GM12874 (cell line): ENCODE measurements at regions not wholly inside any gene's neighbourhood (a gene's known extent, or its start where the extent isn't known, plus 50 kb on each side); places are given as distances from the start of the nearest gene placed in this dataset.

Experiments used
- CTCF ChIP-seq: IDR thresholded peaks from 2 replicates; pipeline ENCODE4 v1.5.1; 2011; ENCODE audit warnings: low read depth, mild to moderate bottlenecking, control low read depth, low read length, moderate library complexity; ENCODE audit not compliant: insufficient read depth

- TF ChIP-seq CTCF, result no peak
These were observed 172.8 kb upstream of the SAMSN1 start for GRCh38 chr21:14718951-14719350.

DNA sequence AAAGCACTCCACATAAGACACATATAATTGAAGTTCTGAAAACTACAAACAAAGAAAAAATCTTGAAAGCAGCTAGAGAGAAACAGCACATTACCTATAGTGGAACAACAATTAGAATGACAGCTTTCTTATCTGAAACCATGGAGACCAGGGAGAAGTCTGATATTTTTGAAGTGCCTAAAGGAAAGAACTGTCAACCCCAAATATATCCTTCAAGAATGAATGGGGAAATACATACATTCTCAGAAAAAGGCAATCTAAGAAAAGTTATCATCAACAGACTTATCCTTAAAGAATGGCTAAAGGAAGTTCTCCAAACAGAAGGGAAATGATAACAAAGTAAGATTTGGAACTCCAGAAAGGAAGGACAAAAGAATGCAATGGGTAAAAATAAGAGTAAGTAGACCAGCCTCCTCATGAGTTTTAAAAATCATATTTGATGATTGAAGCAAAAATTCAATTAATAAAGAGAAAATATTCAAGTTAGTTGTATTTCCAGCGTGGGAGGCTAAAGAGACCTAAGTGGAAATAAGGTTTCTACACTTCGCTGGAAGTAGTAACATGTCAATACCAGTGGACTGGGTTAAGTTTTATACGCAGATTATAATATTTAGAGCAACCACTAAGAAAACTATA lies 170.8 kb upstream of the SAMSN1 start:
- no peak for TF ChIP-seq CTCF

DNA sequence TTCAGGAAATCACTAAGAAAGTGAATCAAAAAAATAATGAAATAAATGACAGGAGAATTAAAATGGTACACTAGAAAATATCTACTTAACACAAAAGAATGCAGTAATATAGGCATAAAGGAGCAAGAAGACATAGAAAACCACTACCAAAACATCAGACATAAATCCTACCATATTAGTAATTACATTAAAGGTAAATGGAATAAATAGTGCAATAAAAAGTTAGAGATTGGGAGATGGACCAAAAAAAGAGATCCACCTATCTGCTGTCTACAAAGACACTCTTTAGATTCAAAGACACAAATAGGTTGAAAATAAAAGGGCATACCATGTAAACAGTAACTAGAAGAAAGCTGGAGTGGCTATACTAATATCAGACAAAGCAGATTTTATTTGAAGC lies 167.0 kb upstream of the SAMSN1 start:
- TF ChIP-seq CTCF, result no peak

DNA sequence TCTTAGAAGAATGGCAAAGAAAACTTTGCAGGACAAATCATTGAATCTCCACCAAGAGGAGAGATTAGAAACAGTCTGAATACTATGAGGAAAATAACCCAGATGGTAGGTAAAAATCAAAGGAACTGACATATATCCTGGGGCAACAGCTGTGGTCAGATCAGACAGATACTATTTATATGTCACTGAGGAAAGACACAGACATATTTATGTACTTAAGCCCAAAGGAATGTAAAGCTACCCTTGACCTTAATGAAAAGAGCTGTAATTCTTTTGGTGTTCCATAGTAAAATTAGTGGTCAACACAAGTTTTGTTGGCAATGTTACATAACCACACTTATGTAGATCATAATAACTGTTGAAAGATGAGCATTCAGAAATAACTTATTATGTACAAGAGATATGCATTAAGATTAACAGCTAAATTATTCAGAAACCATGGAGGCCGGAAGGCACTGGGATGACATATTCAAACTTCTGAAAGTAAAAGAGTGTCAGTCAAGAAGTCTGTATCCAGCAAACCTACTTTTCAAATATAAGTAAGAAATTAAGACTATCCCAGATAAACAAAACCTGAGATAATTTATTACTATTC lies 166.1 kb upstream of the SAMSN1 start:
- TF ChIP-seq CTCF, result no peak

DNA sequence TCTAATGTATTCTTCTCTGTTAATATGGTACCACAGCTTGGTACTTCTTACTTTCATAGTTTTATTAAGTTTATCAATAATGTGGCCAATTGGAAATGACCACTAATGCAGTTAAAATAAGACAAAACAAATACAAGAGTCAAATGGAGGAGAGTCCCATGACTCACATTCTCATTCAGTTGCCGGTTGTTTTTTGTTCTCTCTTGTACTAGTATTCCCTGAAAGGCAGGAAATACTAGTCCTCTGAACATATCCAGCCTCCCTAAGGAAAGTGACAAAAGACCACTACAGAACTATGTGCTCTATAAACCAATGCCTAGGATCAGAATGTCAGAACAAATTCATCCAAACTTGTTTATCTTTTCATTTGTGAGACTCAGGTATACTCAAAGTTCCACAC lies 165.2 kb upstream of the SAMSN1 start:
- no peak for TF ChIP-seq CTCF

DNA sequence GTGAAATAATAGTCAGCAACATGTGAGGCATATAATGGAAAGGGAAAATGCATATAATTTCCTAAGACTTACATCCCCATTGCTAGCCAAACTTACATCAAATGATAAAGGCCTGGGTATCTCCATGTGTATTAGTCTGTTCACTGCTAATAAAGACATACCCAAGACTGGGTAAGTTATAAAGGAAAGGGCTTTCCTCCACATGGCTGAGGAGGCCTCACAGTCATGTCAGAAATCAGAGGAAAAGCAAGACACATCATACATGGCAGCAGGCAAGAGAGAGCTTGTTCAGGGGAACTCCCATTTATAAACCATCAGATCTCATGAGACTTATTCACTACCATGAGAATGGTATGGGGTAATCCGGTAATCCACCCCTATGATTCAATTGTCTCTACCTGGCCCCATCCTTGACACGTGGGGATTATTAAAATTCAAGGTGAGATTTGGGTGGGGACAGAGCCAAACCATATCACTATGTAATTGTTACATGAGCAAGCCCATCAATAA lies 161.5 kb upstream of the SAMSN1 start:
- no peak for TF ChIP-seq CTCF

DNA sequence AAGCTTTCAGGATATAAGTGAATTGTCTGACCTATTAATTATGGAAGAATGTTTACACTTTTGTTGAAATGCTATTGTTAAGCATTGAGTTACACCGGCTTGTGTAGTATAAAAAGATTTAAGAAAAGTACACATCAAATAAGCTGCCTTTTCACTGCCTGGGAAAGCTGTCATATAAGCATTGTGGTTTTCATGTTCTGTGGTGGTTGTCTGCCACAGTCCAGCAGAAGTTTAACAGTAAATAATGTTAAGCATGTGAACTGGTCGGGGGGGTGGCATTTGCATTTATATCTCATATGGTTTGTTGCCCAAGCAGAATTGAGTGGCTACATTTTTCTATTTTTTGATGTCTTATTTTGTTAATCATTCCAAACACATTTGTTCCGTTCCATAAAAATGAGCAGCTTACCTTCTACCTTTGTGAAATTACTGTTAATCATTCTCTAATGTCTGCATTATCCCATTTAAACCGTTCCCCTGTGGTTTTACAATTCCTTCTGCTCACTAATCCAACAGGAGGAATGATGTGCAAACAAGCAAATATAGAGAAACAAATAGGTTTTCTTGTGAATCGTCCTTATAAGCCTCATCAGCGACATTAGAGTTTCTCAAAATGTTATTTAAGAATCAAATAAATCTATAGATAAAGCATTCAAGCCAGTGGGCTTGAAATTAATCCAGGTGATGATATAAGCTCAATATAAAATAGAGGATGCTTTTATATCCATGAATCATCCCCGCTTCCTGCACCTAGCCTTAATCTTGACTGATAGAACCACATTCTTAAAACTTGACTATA lies 160.8 kb upstream of the SAMSN1 start:
- TF ChIP-seq CTCF, result no peak
